Dendritic cell treated with granulocyte-macrophage colony-stimulating factor and Interleukin-4, amounts not matched to agents 40 ng/mL and 50 ng/mL, for 4 days (primary cell): ENCODE measurements at regions not wholly inside any gene's neighbourhood (a gene's known extent, or its start where the extent isn't known, plus 50 kb on each side); places are given as distances from the start of the nearest gene placed in this dataset.

Experiments
- H3K27ac Mint-ChIP-seq: one replicate; pipeline ENCODE4 v1.8.0; 2022; ENCODE audit warnings: mild to moderate bottlenecking, mixed read lengths
- H3K27me3 Mint-ChIP-seq: one replicate; pipeline ENCODE4 v1.8.0; 2022; ENCODE audit warnings: mild to moderate bottlenecking, mixed read lengths
- H3K36me3 Mint-ChIP-seq: one replicate; pipeline ENCODE4 v1.8.0; 2022; ENCODE audit warnings: low read depth, mixed read lengths
- H3K4me1 Mint-ChIP-seq: one replicate; pipeline ENCODE4 v1.8.0; 2022; ENCODE audit warnings: low read depth, mixed read lengths
- H3K4me3 Mint-ChIP-seq: one replicate; pipeline ENCODE4 v1.8.0; 2022; ENCODE audit warnings: mild to moderate bottlenecking, moderate library complexity, mixed read lengths
- H3K9me3 Mint-ChIP-seq: one replicate; pipeline ENCODE4 v1.8.0; 2022; ENCODE audit warnings: mixed read lengths
- intact Hi-C: fragments of 100-400 bp; cut with micrococcal nuclease; formaldehyde crosslinking; loops from one replicate; pipeline ENCODE4 v1.15.0; 2022

- Mint-ChIP-seq H3K27me3 (peaks cover 13% of the 10 kb centered on the region), H3K27ac (no peak overlapping the region), H3K4me3 (no peak overlapping the region), H3K4me1 (no peaks in the 10 kb centered on the region), H3K9me3 (no peaks in the 10 kb centered on the region), H3K36me3 (no peaks in the 10 kb centered on the region)
- intact Hi-C loops, result no loop called here
These were observed 116.1 kb upstream of the FSTL4 start for GRCh38 chr5:133728475-133728874.

GRCh38 chr5:133727636-133728035, 115.3 kb upstream of the FSTL4 start:
- Mint-ChIP-seq H3K27ac (no peak overlapping the region), H3K27me3 (peaks cover 12% of the 10 kb centered on the region), H3K4me1 (no peaks in the 10 kb centered on the region), H3K9me3 (peaks cover 5% of the 10 kb centered on the region), H3K36me3 (no peaks in the 10 kb centered on the region), H3K4me3 (no peak overlapping the region)
- intact Hi-C loops, result no loop called here

DNA sequence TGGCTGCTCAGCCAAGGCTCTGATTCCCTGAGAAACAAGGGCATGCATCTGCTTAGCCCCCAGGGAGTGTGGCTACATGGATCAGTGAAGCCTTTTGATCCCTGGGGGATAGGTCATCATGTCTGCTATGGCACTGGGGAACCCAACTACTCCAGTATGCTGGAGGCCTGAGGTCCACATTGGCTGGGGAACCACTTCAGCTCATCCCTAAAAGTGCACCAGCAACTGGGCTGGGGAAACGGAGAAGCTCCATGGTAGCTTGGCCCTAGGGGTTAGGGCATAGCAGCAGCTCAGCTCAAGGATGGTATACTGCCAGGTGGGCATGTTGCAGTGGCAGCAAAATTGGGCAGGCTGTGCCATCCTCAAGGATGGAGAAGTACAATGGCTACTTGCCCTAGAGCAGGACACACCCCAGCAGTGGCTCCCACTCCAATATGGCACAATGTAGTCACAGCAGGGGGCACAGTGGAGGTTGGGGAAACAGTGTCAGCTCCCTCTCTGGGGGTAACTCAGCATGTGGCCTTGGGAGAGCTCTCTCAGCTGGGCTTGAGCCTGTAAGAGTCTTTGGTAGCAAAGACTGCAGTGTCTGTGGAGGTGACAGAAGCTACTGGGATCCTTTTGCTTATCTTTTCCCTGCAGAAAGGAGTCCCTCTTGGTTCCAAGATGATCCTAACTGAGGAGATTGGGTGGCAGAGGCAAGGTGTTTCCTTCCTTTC, 111.5 kb upstream of the FSTL4 start:
- intact Hi-C loops, result no loop called here
- Mint-ChIP-seq H3K9me3 (peaks cover 29% of the 10 kb centered on the region), H3K4me1 (no peaks in the 10 kb centered on the region), H3K27me3 (peaks cover 11% of the 10 kb centered on the region), H3K36me3 (no peaks in the 10 kb centered on the region), H3K27ac (no peak overlapping the region), H3K4me3 (no peak overlapping the region)

DNA sequence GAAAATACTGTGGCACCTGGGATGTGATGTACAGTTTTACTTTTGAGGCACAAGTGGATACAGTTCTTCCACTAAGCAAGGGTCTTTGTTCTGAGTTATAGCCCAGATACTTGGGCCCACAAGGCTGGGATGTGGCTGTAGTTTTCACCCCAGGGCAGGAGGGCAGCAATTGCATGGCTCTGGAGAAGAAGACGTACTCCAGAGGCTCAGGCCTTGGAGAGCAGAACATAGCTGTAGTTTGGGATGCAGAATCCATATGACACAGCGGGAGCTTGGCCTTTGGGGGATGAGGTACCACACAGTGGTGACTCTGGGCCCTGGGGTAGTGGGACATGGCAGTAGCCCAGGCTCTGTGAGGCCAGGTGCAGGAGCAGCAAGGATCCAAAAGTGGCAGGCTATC, 110.8 kb upstream of the FSTL4 start:
- Mint-ChIP-seq H3K27me3 (peaks cover 12% of the 10 kb centered on the region), H3K4me3 (no peak overlapping the region), H3K36me3 (no peaks in the 10 kb centered on the region), H3K9me3 (peaks cover 29% of the 10 kb centered on the region), H3K27ac (no peak overlapping the region), H3K4me1 (no peaks in the 10 kb centered on the region)
- intact Hi-C loops, result no loop called here

DNA sequence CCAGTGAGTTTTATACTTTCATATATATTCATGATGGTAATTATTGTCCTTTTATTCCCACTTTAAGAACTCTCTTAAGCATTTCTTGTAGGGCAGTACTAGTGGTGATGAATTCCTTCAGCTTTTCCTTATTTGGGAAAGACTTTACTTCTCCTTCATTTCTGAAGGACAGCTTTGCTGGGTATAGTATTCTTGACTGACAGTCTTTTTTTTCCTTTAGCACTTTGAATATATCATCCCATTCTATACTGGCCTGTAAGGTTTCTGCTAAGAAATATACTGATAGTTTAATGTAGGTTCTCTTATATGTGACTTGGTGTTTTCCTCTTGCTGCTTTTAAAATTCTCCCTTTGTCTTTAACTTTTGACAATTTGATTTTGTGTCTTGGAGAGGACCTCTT, 109.0 kb upstream of the FSTL4 start:
- Mint-ChIP-seq H3K27me3 (peaks cover 11% of the 10 kb centered on the region), H3K36me3 (no peaks in the 10 kb centered on the region), H3K27ac (no peak overlapping the region), H3K9me3 (peaks cover 29% of the 10 kb centered on the region), H3K4me1 (no peaks in the 10 kb centered on the region), H3K4me3 (no peak overlapping the region)
- intact Hi-C loops, result no loop called here

DNA sequence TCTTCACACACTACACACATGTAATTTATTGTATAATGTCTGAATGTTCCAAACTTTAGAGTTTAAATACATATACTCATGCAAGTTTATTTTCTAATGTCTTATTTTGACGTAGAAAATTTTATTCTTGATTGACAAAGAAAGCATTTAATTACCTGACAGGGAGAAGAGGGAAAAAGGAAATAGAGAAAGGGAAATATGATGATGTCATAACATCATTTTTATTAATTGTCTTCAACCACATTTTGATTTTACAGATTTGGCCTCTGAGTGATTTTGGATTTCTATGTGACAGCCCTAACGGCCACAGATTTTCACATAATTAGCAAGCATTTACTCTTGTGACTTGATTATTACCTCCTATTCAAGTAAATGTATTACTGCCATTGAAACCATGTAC, 106.1 kb upstream of the FSTL4 start:
- Mint-ChIP-seq H3K4me1 (no peaks in the 10 kb centered on the region), H3K36me3 (no peaks in the 10 kb centered on the region), H3K4me3 (no peak overlapping the region), H3K27ac (no peak overlapping the region), H3K27me3 (peaks cover 9% of the 10 kb centered on the region), H3K9me3 (peaks cover 29% of the 10 kb centered on the region)
- intact Hi-C loops, result no loop called here

- no peak overlapping the region for H3K27ac Mint-ChIP-seq
- no peaks in the 10 kb centered on the region for H3K36me3 Mint-ChIP-seq
- H3K4me3 Mint-ChIP-seq, result no peak overlapping the region
- H3K9me3 Mint-ChIP-seq, result peaks cover 14% of the 10 kb centered on the region
- intact Hi-C loops, result no loop called here
- H3K4me1 Mint-ChIP-seq, result no peaks in the 10 kb centered on the region
- H3K27me3 Mint-ChIP-seq, result peaks cover 7% of the 10 kb centered on the region
These were observed 104.3 kb upstream of the FSTL4 start for GRCh38 chr5:133716532-133717183.

GRCh38 chr5:133715616-133716015, 103.3 kb upstream of the FSTL4 start:
- H3K36me3 Mint-ChIP-seq, result no peaks in the 10 kb centered on the region
- intact Hi-C loops, result no loop called here
- H3K27me3 Mint-ChIP-seq, result peaks cover 5% of the 10 kb centered on the region
- H3K4me1 Mint-ChIP-seq, result no peaks in the 10 kb centered on the region
- no peak overlapping the region for H3K27ac Mint-ChIP-seq
- H3K9me3 Mint-ChIP-seq, result peaks cover 4% of the 10 kb centered on the region
- H3K4me3 Mint-ChIP-seq, result no peak overlapping the region

- no peaks in the 10 kb centered on the region for H3K4me1 Mint-ChIP-seq
These were observed 102.9 kb upstream of the FSTL4 start for GRCh38 chr5:133715216-133715615.

GRCh38 chr5:133714161-133714915, 102.0 kb upstream of the FSTL4 start:
- Mint-ChIP-seq H3K27ac (no peak overlapping the region), H3K4me1 (no peaks in the 10 kb centered on the region), H3K4me3 (no peak overlapping the region), H3K36me3 (no peaks in the 10 kb centered on the region), H3K9me3 (no peaks in the 10 kb centered on the region), H3K27me3 (peaks cover 7% of the 10 kb centered on the region)
- intact Hi-C loops, result no loop called here

More at GRCh38 chr5:133715216-133715615, 102.9 kb upstream of the FSTL4 start:
- no peak overlapping the region for H3K4me3 Mint-ChIP-seq
- H3K9me3 Mint-ChIP-seq, result peaks cover under 1% of the 10 kb centered on the region
- peaks cover 7% of the 10 kb centered on the region for H3K27me3 Mint-ChIP-seq
- intact Hi-C loops, result no loop called here
- H3K27ac Mint-ChIP-seq, result no peak overlapping the region
- no peaks in the 10 kb centered on the region for H3K36me3 Mint-ChIP-seq

DNA sequence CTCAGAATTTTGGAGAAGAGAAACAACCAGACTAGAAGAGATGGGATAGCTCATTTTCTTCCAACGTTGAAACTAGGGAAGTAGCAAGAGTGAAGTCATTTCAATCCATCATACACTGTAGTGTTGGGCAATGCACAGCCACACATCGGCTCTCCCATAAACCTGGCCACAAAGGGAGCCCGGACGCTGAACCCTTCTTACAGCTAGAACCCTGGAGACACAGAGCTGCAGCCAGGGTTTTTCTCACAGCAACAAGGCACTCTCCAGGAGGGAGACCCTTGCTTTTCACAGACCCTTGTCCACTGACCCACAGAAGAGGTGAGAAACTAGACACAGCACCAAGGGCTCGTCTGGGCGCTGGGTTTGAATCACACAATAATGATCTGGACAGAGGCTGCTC, 101.4 kb upstream of the FSTL4 start:
- no peaks in the 10 kb centered on the region for H3K9me3 Mint-ChIP-seq
- H3K36me3 Mint-ChIP-seq, result no peaks in the 10 kb centered on the region
- peaks cover 7% of the 10 kb centered on the region for H3K27me3 Mint-ChIP-seq
- H3K27ac Mint-ChIP-seq, result no peak overlapping the region
- no peaks in the 10 kb centered on the region for H3K4me1 Mint-ChIP-seq
- no peak overlapping the region for H3K4me3 Mint-ChIP-seq
- intact Hi-C loops, result no loop called here

- Mint-ChIP-seq H3K4me3 (no peak overlapping the region), H3K9me3 (no peaks in the 10 kb centered on the region), H3K27ac (no peak overlapping the region), H3K27me3 (peaks cover 5% of the 10 kb centered on the region), H3K36me3 (no peaks in the 10 kb centered on the region), H3K4me1 (no peaks in the 10 kb centered on the region)
- intact Hi-C loops, result no loop called here
These were observed 100.9 kb upstream of the FSTL4 start for GRCh38 chr5:133713209-133713608.

GRCh38 chr5:133712562-133712961, 100.2 kb upstream of the FSTL4 start:
- Mint-ChIP-seq H3K4me3 (no peak overlapping the region), H3K4me1 (no peaks in the 10 kb centered on the region), H3K27ac (no peak overlapping the region), H3K27me3 (peaks cover 3% of the 10 kb centered on the region), H3K36me3 (no peaks in the 10 kb centered on the region), H3K9me3 (no peaks in the 10 kb centered on the region)
- intact Hi-C loops, result no loop called here

- Mint-ChIP-seq H3K9me3 (no peaks in the 10 kb centered on the region), H3K36me3 (no peaks in the 10 kb centered on the region), H3K4me1 (no peaks in the 10 kb centered on the region), H3K4me3 (no peak overlapping the region), H3K27me3 (peaks cover 3% of the 10 kb centered on the region), H3K27ac (no peak overlapping the region)
- intact Hi-C loops, result no loop called here
These were observed 96.9 kb upstream of the FSTL4 start for GRCh38 chr5:133709209-133709725.
